AG20443 (cell line): ENCODE measurements at regions not wholly inside any gene's neighbourhood (a gene's known extent, or its start where the extent isn't known, plus 50 kb on each side); places are given as distances from the start of the nearest gene placed in this dataset.

Experiments
- DNase-seq: peaks from one replicate; pipeline ENCODE4 v3.0.0; 2012; ENCODE audit warnings: low spot score, mixed read lengths

- no peak for DNase-seq
These were observed 210.3 kb upstream of the TSHZ3 start for GRCh38 chr19:31559494-31559893.

- DNase-seq = no peak
These were observed 211.1 kb upstream of the TSHZ3 start for GRCh38 chr19:31560086-31561060.

- no peak for DNase-seq
These were observed 213.9 kb upstream of the TSHZ3 start for GRCh38 chr19:31562966-31563612.

GRCh38 chr19:31567776-31568175, 218.5 kb upstream of the TSHZ3 start:
- no peak for DNase-seq

- no peak for DNase-seq
These were observed 219.5 kb upstream of the TSHZ3 start for GRCh38 chr19:31568724-31569123.

GRCh38 chr19:31570718-31571117, 221.5 kb upstream of the TSHZ3 start:
- no peak for DNase-seq

GRCh38 chr19:31572102-31572975, 223.1 kb upstream of the TSHZ3 start:
- no peak for DNase-seq

GRCh38 chr19:31572976-31573298, 223.7 kb upstream of the TSHZ3 start:
- no peak for DNase-seq

GRCh38 chr19:31574251-31574973, 225.2 kb upstream of the TSHZ3 start:
- no peak for DNase-seq

GRCh38 chr19:31575846-31576335, 226.7 kb upstream of the TSHZ3 start:
- DNase-seq = no peak

GRCh38 chr19:31578326-31578725, 229.1 kb upstream of the TSHZ3 start:
- DNase-seq = no peak

- no peak for DNase-seq
These were observed 233.9 kb upstream of the TSHZ3 start for GRCh38 chr19:31583148-31583547.

- no peak for DNase-seq
These were observed 237.0 kb upstream of the TSHZ3 start for GRCh38 chr19:31586282-31586681.

- DNase-seq = no peak
These were observed 239.9 kb upstream of the TSHZ3 start for GRCh38 chr19:31589109-31589508.

- no peak for DNase-seq
These were observed 242.0 kb upstream of the TSHZ3 start for GRCh38 chr19:31591258-31591657.

GRCh38 chr19:31592456-31592855, 243.2 kb upstream of the TSHZ3 start:
- DNase-seq = no peak

- DNase-seq = no peak
These were observed 245.5 kb upstream of the TSHZ3 start for GRCh38 chr19:31594701-31595100.

- no peak for DNase-seq
These were observed 246.3 kb upstream of the TSHZ3 start for GRCh38 chr19:31595521-31595920.

GRCh38 chr19:31596751-31597150, 247.5 kb upstream of the TSHZ3 start:
- DNase-seq = no peak

GRCh38 chr19:31597616-31598015, 248.4 kb upstream of the TSHZ3 start:
- no peak for DNase-seq

- no peak for DNase-seq
These were observed 249.5 kb upstream of the TSHZ3 start for GRCh38 chr19:31598730-31599238.
